HepG2 (cell line): ENCODE measurements at regions not wholly inside any gene's neighbourhood (a gene's known extent, or its start where the extent isn't known, plus 50 kb on each side); places are given as distances from the start of the nearest gene placed in this dataset.

ENCODE experiments used
- GMEB1 ChIP-seq: sonication (generic); formaldehyde crosslinking; IDR thresholded peaks from 2 replicates; pipeline ENCODE4 v1.5.1; 2020; ENCODE audit warnings: missing genetic modification reagents, mild to moderate bottlenecking, borderline replicate concordance
- HDAC6 ChIP-seq: fragments of 200-600 bp; sonication (generic); IDR thresholded peaks from 2 replicates; pipeline ENCODE4 v1.7.0; 2017; ENCODE audit warnings: mild to moderate bottlenecking, antibody characterized with exemption, low read length, low read depth
- KAT8 ChIP-seq: IDR thresholded peaks from 2 replicates; pipeline ENCODE4 v1.6.1; 2016; ENCODE audit warnings: missing genetic modification reagents, missing compliant biosample characterization
- KDM1A ChIP-seq: IDR thresholded peaks from 2 replicates; pipeline ENCODE4 v1.6.1; 2016; ENCODE audit warnings: missing compliant biosample characterization
- KMT2A ChIP-seq: sonication (generic); formaldehyde crosslinking; IDR thresholded peaks from 2 replicates; pipeline ENCODE4 v1.4.0; 2020; ENCODE audit warnings: missing genetic modification reagents
- MTA3 ChIP-seq: sonication (generic); formaldehyde crosslinking; IDR thresholded peaks from 2 replicates; pipeline ENCODE4 v1.4.0; 2020; ENCODE audit warnings: missing genetic modification reagents
- PHF5A ChIP-seq: IDR thresholded peaks from one replicate; pipeline ENCODE4 v1.6.1; 2018; ENCODE audit warnings: low read depth, missing genetic modification reagents; ENCODE audit not compliant: unreplicated experiment
- PRPF4 ChIP-seq: fragments of 200-400 bp; formaldehyde crosslinking; IDR thresholded peaks from 2 replicates; pipeline ENCODE4 v1.6.1; 2016; ENCODE audit warnings: low read length, low read depth; ENCODE audit not compliant: poor library complexity, severe bottlenecking
- RBM39 ChIP-seq: fragments of 200-400 bp; formaldehyde crosslinking; IDR thresholded peaks from one replicate; pipeline ENCODE4 v1.6.1; 2018; ENCODE audit warnings: antibody characterized with exemption, mild to moderate bottlenecking, low read depth, low read length; ENCODE audit not compliant: poor library complexity, severe bottlenecking
- RNF219 ChIP-seq: sonication (generic); formaldehyde crosslinking; IDR thresholded peaks from 2 replicates; pipeline ENCODE4 v1.5.0; 2020; ENCODE audit warnings: mild to moderate bottlenecking, missing genetic modification reagents
- ZBTB25 ChIP-seq: IDR thresholded peaks from 2 replicates; pipeline ENCODE4 v1.6.1; 2018; ENCODE audit warnings: missing genetic modification reagents
- ZBTB38 ChIP-seq: sonication (generic); formaldehyde crosslinking; IDR thresholded peaks from 2 replicates; pipeline ENCODE4 v1.5.1; 2020; ENCODE audit warnings: mild to moderate bottlenecking, missing genetic modification reagents
- ZKSCAN1 ChIP-seq: fragments of 150-350 bp; IDR thresholded peaks from 2 replicates; pipeline ENCODE4 v1.6.1; 2014; ENCODE audit warnings: low read length
- ZNF280D ChIP-seq: sonication (generic); formaldehyde crosslinking; IDR thresholded peaks from 2 replicates; pipeline ENCODE4 v1.5.1; 2020; ENCODE audit warnings: mild to moderate bottlenecking, missing genetic modification reagents
- ZNF3 ChIP-seq: IDR thresholded peaks from 2 replicates; pipeline ENCODE4 v1.7.0; 2017; ENCODE audit warnings: inconsistent platforms
- ZNF414 ChIP-seq: sonication (generic); formaldehyde crosslinking; IDR thresholded peaks from 2 replicates; pipeline ENCODE4 v1.5.0; 2020; ENCODE audit warnings: missing genetic modification reagents
- ZNF670 ChIP-seq: sonication (generic); formaldehyde crosslinking; IDR thresholded peaks from 2 replicates; pipeline ENCODE4 v1.8.0; 2022; ENCODE audit warnings: mild to moderate bottlenecking, missing genetic modification reagents, borderline replicate concordance
- ZNF780A ChIP-seq: sonication (generic); formaldehyde crosslinking; IDR thresholded peaks from 2 replicates; pipeline ENCODE4 v1.8.0; 2022; ENCODE audit warnings: mild to moderate bottlenecking, missing genetic modification reagents, moderate library complexity
- ZNF883 ChIP-seq: sonication (generic); formaldehyde crosslinking; IDR thresholded peaks from 2 replicates; pipeline ENCODE4 v1.5.1; 2020; ENCODE audit warnings: mild to moderate bottlenecking, missing genetic modification reagents; ENCODE audit errors: not compliant biosample characterization

GRCh38 chr20:47428851-47429336, 72.4 kb upstream of the ZMYND8 start (continued):
- TF ChIP-seq HDAC6 (no peak), ZNF883 (no peak), ZNF280D (no peak), KAT8 (peak; percentile 53; the same call in 1 of the 2 replicates), PRPF4 (no peak), ZNF414 (no peak), ZNF670 (CRISPR knock-in tag) (no peak), RNF219 (CRISPR knock-in tag) (no peak), GMEB1 (no peak), PHF5A (no peak), ZBTB25 (CRISPR knock-in tag) (0 out of 2 replicates have a peak, but pooled peaks have one; percentile 32), KMT2A (0 out of 2 replicates have a peak, but pooled peaks have one; percentile 45), ZNF780A (CRISPR knock-in tag) (no peak), MTA3 (CRISPR knock-in tag) (no peak), RBM39 (no peak), ZNF3 (CRISPR knock-in tag) (no peak), KDM1A (peak; percentile 31), ZBTB38 (CRISPR knock-in tag) (no peak), ZKSCAN1 (no peak)
